ENCODE measurements at regions not wholly inside any gene's neighbourhood (a gene's known extent, or its start where the extent isn't known, plus 50 kb on each side); places are given as distances from the start of the nearest gene placed in this dataset.

GRCh38 chr2:5539282-5540165 lies 152.7 kb upstream of the SOX11 start:
- DNase-seq (ENCODE audit: insufficient read length, low spot score) (no peak), FAIRE-seq (no peak)
- no peak for TF ChIP-seq CTCF (IDR thresholded peaks at IDR 0.05; ENCODE audit: insufficient read depth, missing control alignments)

GRCh38 chr2:5540856-5541255 lies 151.3 kb upstream of the SOX11 start:
- no peak for TF ChIP-seq CTCF (IDR thresholded peaks at IDR 0.05; ENCODE audit: insufficient read depth, missing control alignments)
- no peak for DNase-seq (ENCODE audit: insufficient read length, low spot score)
- FAIRE-seq = no peak

GRCh38 chr2:5544205-5544786 lies 147.9 kb upstream of the SOX11 start:
- DNase-seq (ENCODE audit: insufficient read length, low spot score) = no peak
- TF ChIP-seq CTCF (IDR thresholded peaks at IDR 0.05; ENCODE audit: insufficient read depth, missing control alignments) = no peak
- no peak for FAIRE-seq

- FAIRE-seq (no peak), DNase-seq (ENCODE audit: insufficient read length, low spot score) (no peak)
Observed at GRCh38 chr2:5546181-5546580, 146.0 kb upstream of the SOX11 start.

GRCh38 chr2:5548991-5549715 lies 143.0 kb upstream of the SOX11 start:
- DNase-seq (ENCODE audit: insufficient read length, low spot score) (no peak), FAIRE-seq (no peak)
- no peak for TF ChIP-seq CTCF (IDR thresholded peaks at IDR 0.05; ENCODE audit: insufficient read depth, missing control alignments)

More at GRCh38 chr2:5546181-5546580, 146.0 kb upstream of the SOX11 start:
- no peak for TF ChIP-seq CTCF (IDR thresholded peaks at IDR 0.05; ENCODE audit: insufficient read depth, missing control alignments)

- no peak for TF ChIP-seq CTCF (IDR thresholded peaks at IDR 0.05; ENCODE audit: insufficient read depth, missing control alignments)
- FAIRE-seq (no peak), DNase-seq (ENCODE audit: insufficient read length, low spot score) (no peak)
Observed at GRCh38 chr2:5549771-5550170, 142.4 kb upstream of the SOX11 start.

All from D721Med (cell line).